ENCODE measurements at regions not wholly inside any gene's neighbourhood (a gene's known extent, or its start where the extent isn't known, plus 50 kb on each side); places are given as distances from the start of the nearest gene placed in this dataset.

DNA sequence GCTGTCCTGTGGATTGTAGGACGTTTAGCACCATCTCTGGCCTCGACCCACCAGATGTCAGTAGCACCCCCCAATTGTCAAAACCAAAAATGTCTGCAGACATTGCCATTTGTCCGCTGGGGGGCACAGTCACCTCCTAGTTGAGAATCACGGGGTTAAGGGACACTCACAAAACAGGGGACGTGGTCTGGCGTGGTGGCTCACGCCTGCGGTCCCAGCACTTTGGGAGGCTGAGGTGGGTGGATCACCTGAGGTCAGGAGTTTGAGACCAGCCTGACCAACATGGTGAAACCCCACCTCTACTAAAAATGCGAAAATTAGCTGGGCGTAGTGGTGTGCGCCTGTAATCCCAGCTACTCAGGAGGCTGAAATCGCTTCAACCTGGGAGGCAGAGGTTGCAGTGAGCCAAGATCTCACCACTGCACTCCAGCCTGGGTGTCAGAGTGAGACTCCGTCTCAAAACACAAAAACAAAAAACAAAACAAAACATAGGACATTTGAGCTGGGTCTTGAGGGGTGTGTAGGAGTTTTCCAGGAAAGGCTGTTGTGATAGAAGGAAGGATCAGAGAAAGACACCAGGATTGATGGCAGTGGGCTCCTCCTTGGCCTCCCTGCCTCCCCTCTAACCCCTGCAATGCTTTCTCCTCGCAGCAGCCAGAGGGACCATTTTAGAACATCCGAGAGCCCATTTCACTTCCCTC is 171.8 kb upstream of the GSE1 start:
- peaks cover 3% of the 10 kb centered on the region for H3K27me3 Mint-ChIP-seq (ENCODE audit: insufficient read depth)

GRCh38 chr16:85441890-85442670 is 171.0 kb upstream of the GSE1 start:
- Mint-ChIP-seq H3K9me3 (no peaks in the 10 kb centered on the region), H3K4me3 (no peak overlapping the region), H3K27me3 (ENCODE audit: insufficient read depth) (peaks cover 7% of the 10 kb centered on the region), H3K4me1 (ENCODE audit: low read depth) (no peaks in the 10 kb centered on the region), H3K36me3 (ENCODE audit: low read depth) (no peaks in the 10 kb centered on the region), H3K27ac (no peak overlapping the region)
- no peak for DNase-seq
- TF ChIP-seq, protein P1, sequence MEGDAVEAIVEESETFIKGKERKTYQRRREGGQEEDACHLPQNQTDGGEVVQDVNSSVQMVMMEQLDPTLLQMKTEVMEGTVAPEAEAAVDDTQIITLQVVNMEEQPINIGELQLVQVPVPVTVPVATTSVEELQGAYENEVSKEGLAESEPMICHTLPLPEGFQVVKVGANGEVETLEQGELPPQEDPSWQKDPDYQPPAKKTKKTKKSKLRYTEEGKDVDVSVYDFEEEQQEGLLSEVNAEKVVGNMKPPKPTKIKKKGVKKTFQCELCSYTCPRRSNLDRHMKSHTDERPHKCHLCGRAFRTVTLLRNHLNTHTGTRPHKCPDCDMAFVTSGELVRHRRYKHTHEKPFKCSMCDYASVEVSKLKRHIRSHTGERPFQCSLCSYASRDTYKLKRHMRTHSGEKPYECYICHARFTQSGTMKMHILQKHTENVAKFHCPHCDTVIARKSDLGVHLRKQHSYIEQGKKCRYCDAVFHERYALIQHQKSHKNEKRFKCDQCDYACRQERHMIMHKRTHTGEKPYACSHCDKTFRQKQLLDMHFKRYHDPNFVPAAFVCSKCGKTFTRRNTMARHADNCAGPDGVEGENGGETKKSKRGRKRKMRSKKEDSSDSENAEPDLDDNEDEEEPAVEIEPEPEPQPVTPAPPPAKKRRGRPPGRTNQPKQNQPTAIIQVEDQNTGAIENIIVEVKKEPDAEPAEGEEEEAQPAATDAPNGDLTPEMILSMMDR (IDR thresholded peaks at IDR 0.05): no peak

More for the DNA sequence above, 171.8 kb upstream of the GSE1 start:
- TF ChIP-seq, protein P1 (IDR thresholded peaks at IDR 0.05): no peak
- no peaks in the 10 kb centered on the region for H3K9me3 Mint-ChIP-seq
- H3K4me3 Mint-ChIP-seq: no peak overlapping the region
- H3K4me1 Mint-ChIP-seq (ENCODE audit: low read depth): no peaks in the 10 kb centered on the region
- no peak for DNase-seq
- H3K36me3 Mint-ChIP-seq (ENCODE audit: low read depth): no peaks in the 10 kb centered on the region
- no peak overlapping the region for H3K27ac Mint-ChIP-seq

GRCh38 chr16:85443116-85443515 is 170.0 kb upstream of the GSE1 start:
- TF ChIP-seq, protein P1 (IDR thresholded peaks at IDR 0.05): no peak
- Mint-ChIP-seq H3K27ac (no peak overlapping the region), H3K4me3 (no peak overlapping the region), H3K36me3 (ENCODE audit: low read depth) (no peaks in the 10 kb centered on the region), H3K4me1 (ENCODE audit: low read depth) (no peaks in the 10 kb centered on the region), H3K9me3 (no peaks in the 10 kb centered on the region), H3K27me3 (ENCODE audit: insufficient read depth) (peaks cover 5% of the 10 kb centered on the region)
- no peak for DNase-seq

- no peaks in the 10 kb centered on the region for H3K9me3 Mint-ChIP-seq
- no peak for DNase-seq
- H3K4me1 Mint-ChIP-seq (ENCODE audit: low read depth): no peaks in the 10 kb centered on the region
- H3K27me3 Mint-ChIP-seq (ENCODE audit: insufficient read depth): peaks cover 5% of the 10 kb centered on the region; the same call in 1 of the 2 replicates
- H3K36me3 Mint-ChIP-seq (ENCODE audit: low read depth): no peaks in the 10 kb centered on the region
- no peak overlapping the region for H3K4me3 Mint-ChIP-seq
- TF ChIP-seq, protein P1 (IDR thresholded peaks at IDR 0.05): no peak
- H3K27ac Mint-ChIP-seq: no peak overlapping the region
Measured at GRCh38 chr16:85443531-85443930, 169.6 kb upstream of the GSE1 start.

DNA sequence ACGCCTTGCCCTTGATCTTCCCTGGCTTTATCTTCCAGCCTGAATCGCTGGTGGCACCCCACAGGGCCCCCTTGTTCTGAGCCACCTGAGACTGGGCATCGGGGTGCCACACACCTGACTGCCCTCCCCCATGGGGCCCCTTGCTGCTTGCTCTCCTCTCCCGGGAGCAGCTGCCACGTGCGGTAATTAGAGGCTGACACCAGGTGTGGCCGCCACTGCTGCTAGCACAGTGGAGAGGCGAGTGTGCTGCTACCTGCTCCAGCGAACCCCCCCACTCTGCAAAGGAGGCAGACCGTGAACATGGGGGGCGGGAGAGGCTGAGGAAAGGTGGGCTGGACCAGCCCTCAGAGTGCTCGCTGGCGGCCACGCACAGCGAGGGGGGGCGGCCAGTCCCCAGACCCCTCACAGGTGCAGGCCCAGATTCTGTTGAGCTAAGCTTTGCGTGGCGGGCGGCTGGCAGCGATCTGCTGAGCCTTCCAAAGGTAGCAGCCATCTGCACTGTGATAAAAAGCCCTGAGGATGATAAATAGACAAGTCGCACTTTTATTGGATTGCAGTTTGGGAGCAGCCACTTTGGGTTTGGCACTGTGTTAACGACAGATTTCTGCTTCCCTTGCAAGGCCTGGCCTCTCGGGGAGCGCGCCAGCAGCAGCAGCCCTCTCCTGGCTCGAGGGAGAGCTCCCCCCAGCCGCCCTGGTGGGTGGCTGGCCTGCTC is 167.9 kb upstream of the GSE1 start:
- peaks cover 5% of the 10 kb centered on the region; the same call in 1 of the 2 replicates for H3K27me3 Mint-ChIP-seq (ENCODE audit: insufficient read depth)
- H3K36me3 Mint-ChIP-seq (ENCODE audit: low read depth): no peaks in the 10 kb centered on the region
- H3K27ac Mint-ChIP-seq: no peak overlapping the region
- no peaks in the 10 kb centered on the region for H3K9me3 Mint-ChIP-seq
- TF ChIP-seq, protein P1 (IDR thresholded peaks at IDR 0.05): no peak
- no peaks in the 10 kb centered on the region for H3K4me1 Mint-ChIP-seq (ENCODE audit: low read depth)
- no peak for DNase-seq
- H3K4me3 Mint-ChIP-seq: no peak overlapping the region
